ENCODE measurements at regions not wholly inside any gene's neighbourhood (a gene's known extent, or its start where the extent isn't known, plus 50 kb on each side); places are given as distances from the start of the nearest gene placed in this dataset.

GRCh38 chr6:104600639-104600931 is 259.1 kb downstream of the HACE1 start:
- Histone ChIP-seq H3K36me3 (no peaks in the 10 kb centered on the region), H3K27ac (no peak overlapping the region), H3K4me1 (peaks cover 13% of the 10 kb centered on the region), H3K27me3 (no peaks in the 10 kb centered on the region), H3K4me3 (no peak overlapping the region), H3K9me3 (no peaks in the 10 kb centered on the region)
- TF ChIP-seq CTCF (IDR thresholded peaks at IDR 0.05) (no peak), POLR2A (IDR thresholded peaks at IDR 0.05) (no peak), POLR2AphosphoS5 (IDR thresholded peaks at IDR 0.05; ENCODE audit: insufficient read depth in 1 of 2, low read depth in 1 of 2) (no peak)
- intact Hi-C loops (cut with DNase I): no loop called here
- DNase-seq (ENCODE audit: extremely low spot score in 2 of 2): no peak

- Histone ChIP-seq H3K27ac (no peak overlapping the region), H3K4me3 (no peak overlapping the region), H3K9me3 (no peaks in the 10 kb centered on the region), H3K4me1 (peaks cover 13% of the 10 kb centered on the region), H3K27me3 (no peaks in the 10 kb centered on the region), H3K36me3 (no peaks in the 10 kb centered on the region)
- TF ChIP-seq POLR2A (IDR thresholded peaks at IDR 0.05) (no peak), POLR2AphosphoS5 (IDR thresholded peaks at IDR 0.05; ENCODE audit: insufficient read depth in 1 of 2, low read depth in 1 of 2) (no peak), CTCF (IDR thresholded peaks at IDR 0.05) (no peak)
- intact Hi-C loops (cut with DNase I): loop anchor here (5.0 kb wide), 1 partner anchor 288 kb away; no protein-coding TSS in a partner anchor
- no peak for DNase-seq (ENCODE audit: extremely low spot score in 2 of 2)
These were observed 259.7 kb downstream of the HACE1 start for GRCh38 chr6:104599821-104600638.

- H3K27me3 ChIP-seq: no peaks in the 10 kb centered on the region
- TF ChIP-seq POLR2A (IDR thresholded peaks at IDR 0.05): no peak
- TF ChIP-seq CTCF (IDR thresholded peaks at IDR 0.05): no peak
- TF ChIP-seq POLR2AphosphoS5 (IDR thresholded peaks at IDR 0.05; ENCODE audit: insufficient read depth in 1 of 2, low read depth in 1 of 2): no peak
- H3K36me3 ChIP-seq: no peaks in the 10 kb centered on the region
- no peak overlapping the region for H3K27ac ChIP-seq
- peaks cover 13% of the 10 kb centered on the region for H3K4me1 ChIP-seq
- intact Hi-C loops (cut with DNase I): loop anchor here (5.0 kb wide), 1 partner anchor 285 kb away; no protein-coding TSS in a partner anchor
- no peak for DNase-seq (ENCODE audit: extremely low spot score in 2 of 2)
- no peak overlapping the region for H3K4me3 ChIP-seq
- no peaks in the 10 kb centered on the region for H3K9me3 ChIP-seq
These were observed 262.1 kb downstream of the HACE1 start for GRCh38 chr6:104597541-104598050.

- no peak for DNase-seq (ENCODE audit: extremely low spot score in 2 of 2)
- H3K4me1 ChIP-seq: no peaks in the 10 kb centered on the region
- no peaks in the 10 kb centered on the region for H3K9me3 ChIP-seq
- H3K4me3 ChIP-seq: no peak overlapping the region
- no peaks in the 10 kb centered on the region for H3K36me3 ChIP-seq
- no peaks in the 10 kb centered on the region for H3K27me3 ChIP-seq
- no peak overlapping the region for H3K27ac ChIP-seq
- intact Hi-C loops (cut with DNase I): loop anchor here (5.0 kb wide), 1 partner anchor 284 kb away; no protein-coding TSS in a partner anchor
- TF ChIP-seq POLR2A (IDR thresholded peaks at IDR 0.05) (no peak), POLR2AphosphoS5 (IDR thresholded peaks at IDR 0.05; ENCODE audit: insufficient read depth in 1 of 2, low read depth in 1 of 2) (no peak), CTCF (IDR thresholded peaks at IDR 0.05) (no peak)
These were observed 263.6 kb downstream of the HACE1 start for GRCh38 chr6:104596091-104596490.

GRCh38 chr6:104595311-104595820 is 264.4 kb downstream of the HACE1 start:
- Histone ChIP-seq H3K27ac (no peak overlapping the region), H3K27me3 (no peaks in the 10 kb centered on the region), H3K4me1 (no peaks in the 10 kb centered on the region), H3K4me3 (no peak overlapping the region), H3K9me3 (no peaks in the 10 kb centered on the region), H3K36me3 (no peaks in the 10 kb centered on the region)
- no peak for DNase-seq (ENCODE audit: extremely low spot score in 2 of 2)
- TF ChIP-seq POLR2A (IDR thresholded peaks at IDR 0.05): no peak
- TF ChIP-seq POLR2AphosphoS5 (IDR thresholded peaks at IDR 0.05; ENCODE audit: insufficient read depth in 1 of 2, low read depth in 1 of 2): no peak
- no peak for TF ChIP-seq CTCF (IDR thresholded peaks at IDR 0.05)
- intact Hi-C loops (cut with DNase I): loop anchor here (5.0 kb wide), 1 partner anchor 283 kb away; no protein-coding TSS in a partner anchor
